Skeletal muscle tissue (tissue), 4 donors: ENCODE measurements at regions not wholly inside any gene's neighbourhood (a gene's known extent, or its start where the extent isn't known, plus 50 kb on each side); places are given as distances from the start of the nearest gene placed in this dataset. TPM values are rescaled to one million over a fixed set of nuclear protein-coding genes. Genes with fewer than 3 reads are reported as not detected.

Source experiments
- H3K27ac ChIP-seq: one replicate; pipeline ENCODE4 v1.7.0; 2013; ENCODE audit warnings: mild to moderate bottlenecking, low read depth, low read length, inconsistent platforms
- H3K27me3 ChIP-seq, 3 donors: one replicate each; pipeline ENCODE4 v1.7.0; 2013; ENCODE audit warnings: low read length in 3 of 3; ENCODE audit not compliant: control insufficient read depth in 3 of 3, insufficient read depth in 3 of 3
- H3K36me3 ChIP-seq, 3 donors: one replicate each; pipeline ENCODE4 v1.7.0; 2013; ENCODE audit warnings: low read length in 3 of 3; ENCODE audit not compliant: control insufficient read depth in 3 of 3, insufficient read depth in 3 of 3
- H3K4me1 ChIP-seq, 3 donors: one replicate each; pipeline ENCODE4 v1.7.0; 2013; ENCODE audit warnings: low read length in 3 of 3, mild to moderate bottlenecking in 3 of 3; ENCODE audit not compliant: control insufficient read depth in 3 of 3, insufficient read depth in 3 of 3
- H3K4me3 ChIP-seq, 3 donors: one replicate each; pipeline ENCODE4 v1.7.0; 2013; ENCODE audit warnings: low read length in 3 of 3
- H3K9ac ChIP-seq, 3 donors: one replicate each; pipeline ENCODE4 v1.7.0; 2013; ENCODE audit warnings: low read length in 3 of 3, mild to moderate bottlenecking in 3 of 3, moderate library complexity in 2 of 3, low read depth in 1 of 3
- H3K9me3 ChIP-seq, 3 donors: one replicate each; pipeline ENCODE4 v1.7.0; 2013; ENCODE audit warnings: low read length in 3 of 3; ENCODE audit not compliant: control insufficient read depth in 3 of 3
- small RNA-seq: library from RNA; depleted of rRNA; stranded (forward); fragments of <200 nt; gene quantifications from one replicate; pipeline ENCODE3, GENCODE V24; 2014
- donor health status: Osteomylitis.

GRCh38 chr6:168724669-168725570 is 283.9 kb downstream of the SMOC2 start:
- Histone ChIP-seq H3K4me1 (no peaks in the 10 kb centered on the region), H3K9me3 (no peaks in the 10 kb centered on the region), H3K27ac (no peak overlapping the region), H3K27me3 (peaks cover 0 to 11% (median 0%) of the 10 kb centered on the region in 3 donors), H3K4me3 (no peak overlapping the region), H3K9ac (no peak overlapping the region), H3K36me3 (no peaks in the 10 kb centered on the region)

GRCh38 chr6:168724033-168724432 is 283.0 kb downstream of the SMOC2 start:
- Histone ChIP-seq H3K27ac (no peak overlapping the region), H3K4me3 (no peak overlapping the region), H3K36me3 (no peaks in the 10 kb centered on the region), H3K9ac (no peak overlapping the region), H3K27me3 (peaks cover 0 to 14% (median 0%) of the 10 kb centered on the region in 3 donors), H3K9me3 (no peaks in the 10 kb centered on the region), H3K4me1 (no peaks in the 10 kb centered on the region)

- H3K27me3 ChIP-seq, result peaks cover 0 to 17% (median 0%) of the 10 kb centered on the region in 3 donors
- H3K27ac ChIP-seq, result no peak overlapping the region
- no peaks in the 10 kb centered on the region for H3K4me1 ChIP-seq
- no peak overlapping the region for H3K4me3 ChIP-seq
- no peak overlapping the region for H3K9ac ChIP-seq
- no peaks in the 10 kb centered on the region for H3K9me3 ChIP-seq
- no peaks in the 10 kb centered on the region for H3K36me3 ChIP-seq
Observed at GRCh38 chr6:168722397-168722796, 281.4 kb downstream of the SMOC2 start.

GRCh38 chr6:168721571-168721970 is 280.6 kb downstream of the SMOC2 start:
- Histone ChIP-seq H3K4me1 (no peaks in the 10 kb centered on the region), H3K9ac (no peak overlapping the region), H3K36me3 (no peaks in the 10 kb centered on the region), H3K4me3 (no peak overlapping the region), H3K27ac (no peak overlapping the region), H3K27me3 (peaks cover 0 to 17% (median 0%) of the 10 kb centered on the region in 3 donors), H3K9me3 (no peaks in the 10 kb centered on the region)

- no peak overlapping the region for H3K9ac ChIP-seq
- peaks cover 0 to 16% (median 0%) of the 10 kb centered on the region in 3 donors for H3K27me3 ChIP-seq
- no peaks in the 10 kb centered on the region for H3K4me1 ChIP-seq
- H3K27ac ChIP-seq, result no peak overlapping the region
- H3K36me3 ChIP-seq, result no peaks in the 10 kb centered on the region
- no peak overlapping the region for H3K4me3 ChIP-seq
- H3K9me3 ChIP-seq, result peaks cover 0 to 5% (median 0%) of the 10 kb centered on the region in 3 donors
Observed at GRCh38 chr6:168719901-168720300, 278.9 kb downstream of the SMOC2 start.

- Histone ChIP-seq H3K36me3 (no peaks in the 10 kb centered on the region), H3K9ac (no peak overlapping the region), H3K4me3 (no peak overlapping the region), H3K9me3 (peaks cover 0 to 5% (median 0%) of the 10 kb centered on the region in 3 donors), H3K27ac (no peak overlapping the region), H3K4me1 (no peaks in the 10 kb centered on the region), H3K27me3 (peaks cover 0 to 7% (median 0%) of the 10 kb centered on the region in 3 donors)
Observed at GRCh38 chr6:168718821-168719475, 278.0 kb downstream of the SMOC2 start.

Small RNA genes lying in the stretch of these regions (small RNA-seq; reads per million reads assigned to genes)
- gene AL513210.1, result not detected
